SHP77 (cell line): ENCODE measurements at regions not wholly inside any gene's neighbourhood (a gene's known extent, or its start where the extent isn't known, plus 50 kb on each side); places are given as distances from the start of the nearest gene placed in this dataset.

ENCODE experiments used
- DNase-seq, 2 experiments: peaks; one replicate each; lab custom pipeline; 2025; lab: John Stamatoyannopoulos, UW

DNA sequence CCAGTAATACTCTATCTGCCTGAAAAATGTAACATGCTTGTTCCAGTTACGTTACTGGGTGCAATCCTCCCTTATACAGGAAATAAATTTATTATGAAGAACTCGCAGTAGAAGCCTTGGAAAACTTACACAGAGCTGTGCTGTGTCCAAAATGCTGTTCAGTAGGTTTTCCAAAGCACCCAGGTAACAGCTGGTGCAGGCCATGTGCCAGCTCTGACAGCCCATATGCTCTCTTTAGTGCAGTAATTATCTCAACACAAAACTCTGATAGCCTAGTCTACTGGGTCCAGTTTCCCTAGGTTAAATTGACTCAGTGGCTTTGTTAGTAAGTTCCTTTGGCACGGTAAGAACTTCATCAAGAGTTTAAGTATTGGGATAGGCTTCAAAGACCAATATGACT, 120.7 kb upstream of the OBI1 start:
- DNase-seq = no peak

DNA sequence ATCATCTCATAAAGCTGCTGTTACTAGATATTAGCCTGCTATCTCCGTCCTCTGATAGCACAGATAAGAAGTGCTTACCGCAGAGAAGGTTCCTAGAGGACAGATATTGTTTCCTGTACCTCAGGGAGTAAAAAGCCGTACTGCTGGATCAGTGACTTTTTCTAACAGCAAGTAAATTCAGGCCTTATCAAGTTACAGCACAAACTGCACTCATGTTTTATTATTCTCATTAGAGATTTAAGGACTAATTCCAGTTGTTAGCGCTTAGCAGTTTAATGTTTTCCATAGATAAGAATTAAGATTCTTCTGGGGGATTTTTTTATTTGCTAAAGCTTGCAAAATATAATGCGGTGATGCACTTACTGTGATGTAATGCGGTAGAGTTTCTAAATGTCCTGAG, 119.0 kb upstream of the OBI1 start:
- DNase-seq = no peak

DNA sequence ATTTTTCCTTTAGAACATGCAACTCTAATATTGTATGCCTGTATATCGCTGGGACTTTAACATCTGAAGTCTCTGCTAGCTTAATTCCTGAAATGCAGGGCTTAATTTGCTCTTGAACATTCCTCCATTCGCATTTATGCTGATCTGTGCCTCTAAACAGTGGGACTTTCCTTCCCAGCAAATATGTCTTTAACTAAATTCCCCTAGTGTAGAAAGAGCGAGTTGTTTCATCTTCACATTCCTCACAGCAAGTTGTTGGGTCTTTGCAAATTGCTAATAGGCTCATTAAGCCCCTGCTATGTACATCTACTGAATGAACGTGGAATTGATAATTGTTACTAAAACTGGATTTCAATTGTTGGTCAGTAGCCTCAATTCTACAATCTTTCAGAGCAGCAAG, 118.4 kb upstream of the OBI1 start:
- no peak for DNase-seq

DNA sequence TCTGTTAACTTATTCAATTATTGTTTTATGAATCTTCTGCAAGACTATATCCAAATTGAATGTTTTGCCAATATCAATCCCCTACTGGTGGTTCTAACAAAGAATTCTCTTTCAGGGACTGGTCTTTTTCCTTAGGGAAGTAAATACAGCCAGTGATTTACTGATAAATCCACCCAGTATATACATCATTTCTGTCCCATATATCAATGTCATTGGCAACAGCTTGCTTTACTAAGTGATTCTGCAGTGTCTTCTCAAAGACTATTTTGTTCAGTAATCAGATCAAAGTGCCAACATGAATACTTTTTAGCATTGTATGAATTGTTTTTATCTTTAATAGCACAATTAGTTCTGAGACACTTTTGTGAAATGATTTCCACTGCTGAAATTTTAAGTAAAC, 114.0 kb upstream of the OBI1 start:
- no peak for DNase-seq

DNA sequence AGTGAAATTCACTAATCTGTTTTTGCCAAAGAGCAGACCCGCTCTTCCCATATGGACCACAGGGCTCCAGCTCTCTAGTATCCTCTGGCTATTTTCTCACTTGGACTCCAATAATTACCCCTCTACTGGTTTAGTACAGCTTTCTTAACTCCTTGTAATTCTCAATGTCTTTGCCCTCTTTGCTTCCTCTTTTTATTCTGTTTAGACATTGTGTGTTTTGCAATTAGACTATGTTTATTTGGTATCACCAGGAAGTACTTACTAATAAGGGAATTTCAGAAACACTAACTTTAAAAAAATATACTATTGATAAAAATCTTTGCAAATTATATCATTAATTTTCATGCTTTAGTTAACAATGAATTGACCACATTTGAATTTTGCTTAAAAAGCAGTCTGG, 111.6 kb upstream of the OBI1 start:
- DNase-seq = no peak

DNA sequence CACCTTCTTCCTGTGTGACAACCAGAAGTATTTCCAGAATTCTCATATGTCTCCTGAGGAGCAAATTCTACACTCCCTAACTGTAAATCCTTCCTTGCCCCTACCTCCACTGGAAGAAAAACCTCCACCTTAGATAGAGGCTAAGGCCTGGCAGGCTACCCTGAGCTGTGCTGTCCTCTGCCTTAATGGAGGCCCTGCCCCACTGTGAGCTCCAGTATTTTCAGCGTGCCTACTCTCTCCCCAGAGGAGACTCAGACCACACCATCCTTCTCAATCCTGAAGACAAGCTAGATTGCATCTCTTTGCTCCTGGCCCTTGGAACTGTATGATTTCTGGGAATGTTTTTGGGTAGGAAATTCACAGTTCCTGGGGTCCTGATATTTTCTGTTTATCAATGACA, 110.0 kb upstream of the OBI1 start:
- no peak for DNase-seq

DNA sequence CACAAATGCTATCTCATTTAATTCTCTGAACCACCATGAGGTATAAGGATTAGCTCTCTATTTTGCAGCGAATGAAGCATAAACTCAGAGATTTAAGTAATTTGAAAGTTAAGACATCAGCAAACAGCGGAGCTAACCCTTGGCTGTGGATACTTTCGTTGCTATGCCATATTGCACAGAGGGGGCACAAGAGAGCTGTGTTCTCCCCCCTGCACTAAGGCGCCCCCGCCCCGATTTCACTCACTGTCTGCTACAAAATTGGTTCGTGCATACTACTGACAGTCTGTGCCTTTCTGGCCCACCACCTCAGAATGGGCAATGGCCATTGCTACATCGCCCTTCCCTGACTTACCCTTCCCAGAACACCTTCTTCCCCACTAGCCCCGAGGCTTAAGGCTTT, 105.7 kb upstream of the OBI1 start:
- no peak for DNase-seq

DNA sequence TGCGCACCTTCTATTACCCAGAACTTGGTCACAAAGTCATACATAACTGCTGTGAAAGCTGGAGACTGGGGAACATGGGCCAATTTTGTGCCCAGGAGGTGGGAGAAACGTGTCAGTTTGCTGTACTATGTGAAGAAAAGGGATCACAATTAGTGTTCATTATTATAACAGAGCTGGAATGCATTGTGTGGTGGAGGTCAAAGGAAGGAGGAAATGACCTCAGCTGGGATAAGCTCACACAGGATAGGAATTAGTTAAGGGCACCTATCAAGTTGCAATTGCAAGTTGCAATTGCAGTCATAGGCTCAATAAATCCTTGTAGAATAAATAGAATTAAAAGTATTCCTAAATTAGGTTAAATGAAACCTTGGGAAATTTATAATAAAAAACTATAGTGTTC, 103.9 kb upstream of the OBI1 start:
- DNase-seq = no peak

DNA sequence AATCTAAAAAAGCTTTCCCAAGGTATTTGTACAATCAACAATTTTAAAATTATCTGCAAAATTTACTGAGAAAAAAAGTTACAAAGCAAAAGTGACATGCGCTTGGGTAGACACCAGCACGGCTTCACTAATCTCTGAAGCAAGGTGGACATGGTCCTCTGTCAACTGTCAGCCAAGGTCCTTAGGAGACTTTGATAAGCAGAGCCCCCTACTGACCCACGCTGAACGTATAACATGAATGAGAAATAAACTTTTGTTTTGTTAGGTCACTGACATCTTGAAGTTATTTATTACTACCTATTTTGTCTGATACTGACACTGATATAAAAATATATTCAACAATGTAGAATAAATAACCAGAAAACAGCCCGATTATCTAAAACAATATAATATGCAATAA, 100.7 kb upstream of the OBI1 start:
- no peak for DNase-seq

DNA sequence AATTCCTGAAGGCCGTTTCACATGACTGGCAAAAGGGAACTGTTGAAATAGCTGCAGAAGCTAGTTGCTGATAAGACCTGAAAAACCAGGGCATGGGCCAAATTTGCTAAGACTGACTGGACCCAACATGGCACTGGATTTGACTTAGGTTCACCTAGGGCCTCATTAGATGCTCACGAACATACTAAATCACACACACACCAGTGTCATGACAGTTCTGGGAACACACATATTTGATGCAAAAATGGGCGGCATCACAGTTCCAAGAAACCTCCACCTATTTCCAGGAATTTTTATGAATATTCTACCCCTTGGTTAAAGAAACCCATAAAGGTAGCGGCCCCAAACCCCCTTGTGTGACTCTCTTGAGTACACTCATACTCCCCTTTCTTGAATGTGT, 99.6 kb upstream of the OBI1 start:
- no peak for DNase-seq

DNA sequence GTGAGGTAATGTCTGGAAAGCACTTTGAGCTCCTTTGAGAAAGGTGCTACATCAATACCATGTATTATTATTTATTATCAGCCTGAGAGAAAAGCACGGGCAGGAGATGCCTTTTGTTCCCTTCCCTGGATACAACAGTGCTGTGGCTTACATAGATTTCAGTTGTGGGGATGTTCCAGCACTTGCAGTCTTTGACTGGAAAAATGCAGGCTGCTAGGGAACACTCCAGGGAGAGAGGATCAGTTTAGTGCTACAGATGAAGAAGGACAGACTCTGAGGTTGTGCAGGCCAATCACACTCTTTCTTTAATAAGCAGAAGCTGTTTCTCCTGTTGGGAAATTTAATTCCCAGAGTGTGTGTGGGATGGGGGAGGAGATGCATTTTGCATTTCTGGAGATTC, 94.5 kb upstream of the OBI1 start:
- DNase-seq = no peak

DNA sequence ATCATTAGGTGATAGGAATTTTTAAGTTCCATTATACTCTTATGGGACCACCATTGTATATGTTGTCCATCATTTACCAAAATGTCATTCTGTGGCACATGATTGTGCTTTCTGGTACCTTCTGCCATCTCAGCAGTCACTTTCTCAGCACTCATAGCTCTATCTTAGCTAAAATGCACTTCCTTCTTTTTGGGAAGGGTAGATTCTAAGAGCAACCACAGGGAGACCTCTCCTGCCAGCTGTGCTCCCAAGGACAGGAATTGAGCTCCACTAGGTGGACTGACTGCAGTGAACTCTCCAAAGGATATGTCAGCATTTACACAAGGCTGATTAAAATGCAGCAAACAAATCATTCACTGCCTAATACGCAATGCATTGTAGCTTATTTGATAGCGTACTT, 91.8 kb upstream of the OBI1 start:
- no peak for DNase-seq

DNA sequence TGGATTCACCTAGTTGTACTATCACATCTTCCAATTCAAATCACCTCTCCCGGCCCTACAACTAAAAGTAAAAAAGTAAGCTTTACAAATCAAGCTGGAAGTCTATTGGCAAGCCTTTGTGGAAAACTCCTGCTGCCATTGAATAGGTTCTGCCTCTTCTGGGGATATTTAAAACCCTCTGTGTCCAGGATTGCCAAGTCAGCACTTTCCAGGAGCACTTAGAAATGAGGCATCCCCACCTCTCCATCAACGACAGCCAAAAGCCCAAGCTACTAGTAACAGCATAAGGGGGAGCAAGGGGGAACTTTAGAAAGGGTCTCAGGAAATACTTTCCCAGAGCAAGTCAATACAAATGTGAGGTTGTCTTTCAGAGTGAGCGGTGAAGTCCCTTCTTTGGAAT, 85.0 kb upstream of the OBI1 start:
- DNase-seq = no peak

DNA sequence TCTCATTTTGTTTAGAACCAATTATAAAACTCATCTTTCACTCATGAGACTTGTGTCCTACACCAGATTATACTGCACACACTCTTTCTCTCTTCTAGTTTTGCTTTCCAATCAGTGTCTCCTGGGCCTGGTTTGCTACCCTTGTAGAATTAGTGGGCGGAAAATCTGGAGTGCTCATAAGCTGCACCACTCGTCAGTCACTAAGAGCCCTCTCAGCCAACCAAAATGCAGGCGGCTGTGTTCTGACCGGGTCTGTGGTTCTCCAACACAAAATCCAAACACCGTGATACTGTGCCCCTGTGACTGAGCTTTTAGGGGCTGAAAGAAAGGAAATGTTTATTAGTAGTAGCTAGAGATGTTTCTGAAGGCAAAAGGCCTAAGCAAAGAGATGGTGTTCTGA, 83.7 kb upstream of the OBI1 start:
- DNase-seq = no peak

DNA sequence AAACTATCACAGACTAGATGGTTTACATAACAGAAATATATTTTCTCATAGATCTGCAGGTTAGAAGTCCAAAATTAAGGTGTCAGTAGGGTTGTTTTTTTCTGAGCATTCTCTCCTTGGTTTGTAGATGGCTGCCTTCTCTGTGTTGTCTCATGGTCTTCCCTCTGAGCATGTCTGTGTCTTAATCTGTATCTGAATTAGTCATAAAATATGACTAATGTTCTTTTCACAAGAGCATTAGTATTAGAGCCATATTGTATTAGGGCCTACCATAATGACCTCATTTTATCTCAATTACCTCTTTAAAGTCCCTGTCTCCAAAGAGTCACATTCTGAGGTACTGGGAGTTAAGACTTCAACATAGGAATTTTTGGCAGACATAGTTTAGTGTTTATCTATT, 77.2 kb upstream of the OBI1 start:
- DNase-seq = no peak

DNA sequence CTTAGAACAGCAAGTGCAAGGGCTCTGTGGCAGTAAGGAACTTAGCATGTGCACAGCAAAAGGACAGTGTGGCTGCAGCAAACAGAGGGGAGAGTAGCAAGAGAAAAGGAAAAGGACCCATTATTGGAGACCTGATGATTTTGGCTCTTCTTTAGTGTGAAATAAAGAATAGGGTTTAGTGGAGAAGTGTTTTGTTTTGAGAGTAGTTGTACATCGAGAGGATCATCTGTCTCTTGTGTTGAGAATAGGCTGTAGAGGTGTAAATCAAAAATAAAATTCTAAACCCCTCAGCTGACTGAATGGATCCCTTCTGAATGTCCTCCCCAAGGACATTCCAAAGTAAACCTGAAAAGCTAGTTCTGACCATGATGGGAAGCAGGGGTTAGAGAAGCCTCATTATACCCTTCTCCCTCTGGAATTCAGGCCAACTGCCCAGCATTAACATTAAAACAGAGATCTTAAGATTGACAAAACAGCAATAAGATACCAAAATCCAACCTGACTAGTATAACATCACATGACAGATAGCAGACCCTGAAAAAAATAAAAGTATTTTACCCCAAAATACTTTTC, 73.6 kb upstream of the OBI1 start:
- no peak for DNase-seq

DNA sequence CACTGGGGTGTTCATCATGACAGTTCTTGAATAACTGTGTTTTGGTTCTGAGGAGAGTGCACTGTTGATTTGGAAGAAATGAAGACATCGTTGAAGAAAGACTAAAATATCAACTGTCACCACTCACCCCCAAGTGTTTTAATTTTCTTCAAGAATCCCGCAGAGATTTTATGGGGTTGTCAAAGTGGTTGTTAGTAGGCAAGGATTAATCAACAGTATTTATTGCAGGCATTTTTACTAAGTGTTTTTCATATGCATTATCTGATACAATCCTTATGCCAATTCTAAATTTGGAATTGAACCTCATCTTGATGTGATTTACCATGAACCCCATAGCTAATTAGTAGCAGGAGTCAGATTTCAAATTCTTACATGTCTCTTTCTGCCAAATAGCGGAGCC, 63.7 kb upstream of the OBI1 start:
- DNase-seq = no peak

DNA sequence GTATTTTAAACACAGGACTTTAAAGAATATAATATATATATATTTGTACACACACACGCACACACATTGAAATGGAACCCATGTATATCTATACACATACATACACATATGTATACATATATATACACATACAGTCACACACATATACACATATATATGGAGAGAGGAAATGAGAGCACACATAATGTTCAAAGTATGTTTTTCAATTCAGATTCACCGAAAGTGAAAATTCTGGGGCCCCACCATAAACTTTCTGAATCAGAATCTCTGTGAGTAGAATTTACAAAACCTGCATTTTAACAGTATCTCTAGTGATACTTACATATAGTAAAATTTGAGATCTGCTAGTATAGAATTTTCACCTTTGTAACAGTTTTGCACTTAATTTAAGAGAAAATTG, 60.4 kb upstream of the OBI1 start:
- DNase-seq = no peak

DNA sequence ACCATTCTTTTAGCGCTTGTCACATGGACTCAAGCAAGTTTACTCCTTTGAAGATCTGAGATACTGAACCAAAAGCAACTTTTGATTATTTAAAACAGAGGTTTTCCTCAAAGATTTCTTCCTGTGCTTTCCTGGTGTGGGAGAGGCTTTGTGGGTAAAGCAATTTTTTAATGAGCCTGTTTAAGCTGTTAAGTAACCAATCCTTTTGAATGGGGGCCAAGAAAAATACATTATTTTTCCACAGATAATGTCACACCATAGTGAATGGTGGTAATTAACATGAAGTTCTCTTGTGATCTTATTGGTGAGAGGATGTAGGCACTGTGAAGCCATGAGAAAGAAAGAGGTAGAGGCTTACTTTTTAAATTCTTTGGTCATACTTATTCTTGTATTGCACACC, 55.8 kb upstream of the OBI1 start:
- DNase-seq = no peak

DNA sequence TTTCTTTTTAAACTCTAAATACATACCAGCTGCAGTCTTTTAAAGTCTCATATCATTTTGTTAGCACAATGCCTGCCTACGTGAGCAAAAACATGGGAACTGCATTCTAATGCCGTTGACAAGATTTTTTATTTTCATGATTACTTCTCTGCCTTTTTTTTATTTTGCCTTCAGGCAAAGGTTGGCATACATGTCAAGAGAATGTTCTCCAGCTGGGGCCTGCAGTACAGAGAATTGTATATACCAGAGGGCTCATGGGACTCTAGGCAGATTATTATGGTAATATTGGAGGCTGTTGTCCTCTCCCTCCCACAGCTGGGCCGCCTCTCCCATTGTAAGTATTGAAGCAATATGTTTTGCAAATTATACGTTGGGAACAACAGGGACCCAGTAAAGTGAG, 53.9 kb upstream of the OBI1 start:
- DNase-seq = no peak

DNA sequence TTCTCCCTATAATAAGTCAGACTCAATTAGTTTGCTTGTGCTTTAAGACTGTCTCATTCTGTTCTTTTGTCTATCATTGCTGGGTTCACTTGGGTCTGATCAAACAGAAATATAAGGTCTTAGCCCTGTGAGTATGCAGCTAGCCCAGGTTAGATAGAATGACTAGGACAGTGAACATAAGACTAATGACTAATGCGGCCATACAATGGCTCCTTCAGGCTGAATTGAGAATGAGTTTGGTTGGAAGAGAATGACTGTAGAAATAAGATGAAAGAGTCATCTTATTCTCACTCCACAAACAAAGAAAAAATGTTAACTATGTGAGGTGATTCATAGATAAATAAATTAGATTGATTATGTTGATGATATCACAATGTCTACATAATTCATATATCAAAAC, 50.1 kb upstream of the OBI1 start:
- no peak for DNase-seq
